ENCODE measurements at regions not wholly inside any gene's neighbourhood (a gene's known extent, or its start where the extent isn't known, plus 50 kb on each side); places are given as distances from the start of the nearest gene placed in this dataset.

- TF ChIP-seq MEF2A (IDR thresholded peaks at IDR 0.05; ENCODE audit: insufficient read depth, low read depth, low read length) (no peak), POLR2AphosphoS5 (IDR thresholded peaks at IDR 0.05; ENCODE audit: low read length) (no peak), ELK1 (IDR thresholded peaks at IDR 0.05; ENCODE audit: low read depth, low read length) (no peak), POLR2A (IDR thresholded peaks at IDR 0.05; ENCODE audit: low read depth, low read length) (no peak), RAD21 (IDR thresholded peaks at IDR 0.05; ENCODE audit: insufficient read depth, low read depth, low read length) (no peak), GABPA (IDR thresholded peaks at IDR 0.05; ENCODE audit: low read depth) (no peak), EP300 (IDR thresholded peaks at IDR 0.05; ENCODE audit: borderline replicate concordance in 1 of 2, control insufficient read depth in 1 of 2, low read depth in 2 of 2, low read length in 2 of 2) (no peak), HCFC1 (IDR thresholded peaks at IDR 0.05; ENCODE audit: low read length) (no peak), CREB1 (IDR thresholded peaks at IDR 0.05; ENCODE audit: low read depth) (no peak), FOXK2 (IDR thresholded peaks at IDR 0.05) (no peak), EZH2 (IDR thresholded peaks at IDR 0.05; ENCODE audit: borderline replicate concordance, control insufficient read depth, low read depth, low read length) (no peak), HDAC2 (IDR thresholded peaks at IDR 0.05) (no peak)
- TF ChIP-seq, protein P1, sequence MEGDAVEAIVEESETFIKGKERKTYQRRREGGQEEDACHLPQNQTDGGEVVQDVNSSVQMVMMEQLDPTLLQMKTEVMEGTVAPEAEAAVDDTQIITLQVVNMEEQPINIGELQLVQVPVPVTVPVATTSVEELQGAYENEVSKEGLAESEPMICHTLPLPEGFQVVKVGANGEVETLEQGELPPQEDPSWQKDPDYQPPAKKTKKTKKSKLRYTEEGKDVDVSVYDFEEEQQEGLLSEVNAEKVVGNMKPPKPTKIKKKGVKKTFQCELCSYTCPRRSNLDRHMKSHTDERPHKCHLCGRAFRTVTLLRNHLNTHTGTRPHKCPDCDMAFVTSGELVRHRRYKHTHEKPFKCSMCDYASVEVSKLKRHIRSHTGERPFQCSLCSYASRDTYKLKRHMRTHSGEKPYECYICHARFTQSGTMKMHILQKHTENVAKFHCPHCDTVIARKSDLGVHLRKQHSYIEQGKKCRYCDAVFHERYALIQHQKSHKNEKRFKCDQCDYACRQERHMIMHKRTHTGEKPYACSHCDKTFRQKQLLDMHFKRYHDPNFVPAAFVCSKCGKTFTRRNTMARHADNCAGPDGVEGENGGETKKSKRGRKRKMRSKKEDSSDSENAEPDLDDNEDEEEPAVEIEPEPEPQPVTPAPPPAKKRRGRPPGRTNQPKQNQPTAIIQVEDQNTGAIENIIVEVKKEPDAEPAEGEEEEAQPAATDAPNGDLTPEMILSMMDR (IDR thresholded peaks at IDR 0.05 in 2 of 3, conservative IDR thresholded peaks at IDR 0.05 in 1 of 3; ENCODE audit: control insufficient read depth in 2 of 3, extremely low read depth in 1 of 3, insufficient read depth in 1 of 3, low read depth in 3 of 3, low read length in 3 of 3) = no peak
Observed at GRCh38 chr3:99365396-99365795, 273.0 kb upstream of the COL8A1 start.
